ENCODE measurements at regions not wholly inside any gene's neighbourhood (a gene's known extent, or its start where the extent isn't known, plus 50 kb on each side); places are given as distances from the start of the nearest gene placed in this dataset.
"Not testable (repeated sequence)": the region's sequence is repeated elsewhere in the genome, so short reads cannot be mapped to it uniquely, and the experiment has no call there.

GRCh38 chr2:44051593-44052347 lies 56.0 kb upstream of the LRPPRC start:
- DNase-seq (ENCODE audit: low read depth in 2 of 2), result no peak

GRCh38 chr2:44052584-44052983 lies 56.8 kb upstream of the LRPPRC start:
- no peak for DNase-seq (ENCODE audit: low read depth in 2 of 2)

- no peak for DNase-seq (ENCODE audit: low read depth in 2 of 2)
Observed at GRCh38 chr2:44053052-44053451, 57.3 kb upstream of the LRPPRC start.

GRCh38 chr2:44053456-44053855 lies 57.7 kb upstream of the LRPPRC start:
- no peak for DNase-seq (ENCODE audit: low read depth in 2 of 2)

GRCh38 chr2:44055229-44055628 lies 59.4 kb upstream of the LRPPRC start:
- DNase-seq (ENCODE audit: low read depth in 2 of 2), result no peak

GRCh38 chr2:44055664-44056063 lies 59.9 kb upstream of the LRPPRC start:
- DNase-seq (ENCODE audit: low read depth in 2 of 2), result no peak

GRCh38 chr2:44056947-44057346 lies 61.2 kb upstream of the LRPPRC start:
- no peak for DNase-seq (ENCODE audit: low read depth in 2 of 2)

GRCh38 chr2:44060286-44060685 lies 64.5 kb upstream of the LRPPRC start:
- DNase-seq (ENCODE audit: low read depth in 2 of 2), result not testable (repeated sequence)

- DNase-seq (ENCODE audit: low read depth in 2 of 2), result no peak
Observed at GRCh38 chr2:44060990-44061389, 65.2 kb upstream of the LRPPRC start.

GRCh38 chr2:44061469-44061868 lies 65.7 kb upstream of the LRPPRC start:
- DNase-seq (ENCODE audit: low read depth in 2 of 2), result no peak

- DNase-seq (ENCODE audit: low read depth in 2 of 2), result no peak
Observed at GRCh38 chr2:44061876-44062275, 66.1 kb upstream of the LRPPRC start.

GRCh38 chr2:44063033-44063432 lies 67.2 kb upstream of the LRPPRC start:
- no peak for DNase-seq (ENCODE audit: low read depth in 2 of 2)

- not testable (repeated sequence) for DNase-seq (ENCODE audit: low read depth in 2 of 2)
Observed at GRCh38 chr2:44064281-44064680, 68.5 kb upstream of the LRPPRC start.

- not testable (repeated sequence) for DNase-seq (ENCODE audit: low read depth in 2 of 2)
Observed at GRCh38 chr2:44067012-44067790, 71.4 kb upstream of the LRPPRC start.

- DNase-seq (ENCODE audit: low read depth in 2 of 2), result not testable (repeated sequence)
Observed at GRCh38 chr2:44067791-44068181, 72.0 kb upstream of the LRPPRC start.

- DNase-seq (ENCODE audit: low read depth in 2 of 2), result no peak
Observed at GRCh38 chr2:44071454-44072046, 75.8 kb upstream of the LRPPRC start.

- not testable (repeated sequence) for DNase-seq (ENCODE audit: low read depth in 2 of 2)
Observed at GRCh38 chr2:44073667-44074066, 77.9 kb upstream of the LRPPRC start.

GRCh38 chr2:44074795-44075194 lies 79.0 kb upstream of the LRPPRC start:
- DNase-seq (ENCODE audit: low read depth in 2 of 2), result not testable (repeated sequence)

GRCh38 chr2:44075541-44075940 lies 79.8 kb upstream of the LRPPRC start:
- DNase-seq (ENCODE audit: low read depth in 2 of 2), result no peak

GRCh38 chr2:44077942-44078511 lies 82.2 kb upstream of the LRPPRC start:
- DNase-seq (ENCODE audit: low read depth in 2 of 2), result no peak

- DNase-seq (ENCODE audit: low read depth in 2 of 2), result no peak
Observed at GRCh38 chr2:44079686-44080085, 83.9 kb upstream of the LRPPRC start.

GRCh38 chr2:44083054-44083453 lies 85.6 kb upstream of the PPM1B start:
- no peak for DNase-seq (ENCODE audit: low read depth in 2 of 2)
